ENCODE measurements at regions not wholly inside any gene's neighbourhood (a gene's known extent, or its start where the extent isn't known, plus 50 kb on each side); places are given as distances from the start of the nearest gene placed in this dataset.

GRCh38 chr6:19749722-19750121 is 87.4 kb upstream of the ID4 start:
- no peak for DNase-seq (ENCODE audit: low read depth)

DNA sequence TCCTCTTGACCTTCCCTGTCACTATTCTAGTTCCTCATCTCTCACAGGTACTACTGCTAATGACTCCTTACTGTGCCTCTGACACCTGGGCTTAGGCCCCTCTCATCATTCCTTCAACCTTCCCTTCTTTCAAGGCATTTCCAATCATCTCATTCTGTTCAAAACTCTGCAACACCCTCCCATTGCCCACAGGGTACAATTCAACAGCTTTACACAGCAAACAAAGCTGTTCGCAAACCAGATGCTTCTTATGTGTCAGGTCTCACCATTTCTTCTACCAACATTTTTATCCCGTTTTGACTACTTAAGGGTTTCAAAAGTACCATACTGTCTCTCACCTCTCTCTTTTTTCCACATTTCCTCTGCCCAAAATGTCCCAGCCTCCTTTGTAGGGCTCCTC is 84.4 kb upstream of the ID4 start:
- DNase-seq (ENCODE audit: low read depth), result no peak

DNA sequence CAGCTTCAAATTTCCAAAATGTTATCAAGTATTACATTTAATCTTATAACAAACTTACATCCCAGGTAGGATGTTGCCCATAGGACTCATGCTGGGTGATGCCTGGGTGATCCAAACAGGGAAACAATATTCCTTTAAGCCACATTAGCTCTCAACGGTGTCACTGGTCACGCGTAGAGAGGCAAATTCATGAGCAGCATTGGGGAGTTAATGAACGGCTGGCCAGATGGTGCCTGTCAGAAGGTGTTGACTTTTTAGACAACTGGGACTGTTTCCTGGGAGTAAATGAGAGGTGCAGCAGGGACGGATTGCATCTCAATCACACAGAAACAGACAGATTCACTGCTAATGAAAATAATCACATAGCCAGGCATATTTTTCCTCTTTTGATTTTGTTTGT is 83.3 kb upstream of the ID4 start:
- no peak for DNase-seq (ENCODE audit: low read depth)

- no peak for DNase-seq (ENCODE audit: low read depth)
Observed at GRCh38 chr6:19754686-19755085, 82.5 kb upstream of the ID4 start.

- no peak for DNase-seq (ENCODE audit: low read depth)
Observed at GRCh38 chr6:19755181-19755580, 82.0 kb upstream of the ID4 start.

DNA sequence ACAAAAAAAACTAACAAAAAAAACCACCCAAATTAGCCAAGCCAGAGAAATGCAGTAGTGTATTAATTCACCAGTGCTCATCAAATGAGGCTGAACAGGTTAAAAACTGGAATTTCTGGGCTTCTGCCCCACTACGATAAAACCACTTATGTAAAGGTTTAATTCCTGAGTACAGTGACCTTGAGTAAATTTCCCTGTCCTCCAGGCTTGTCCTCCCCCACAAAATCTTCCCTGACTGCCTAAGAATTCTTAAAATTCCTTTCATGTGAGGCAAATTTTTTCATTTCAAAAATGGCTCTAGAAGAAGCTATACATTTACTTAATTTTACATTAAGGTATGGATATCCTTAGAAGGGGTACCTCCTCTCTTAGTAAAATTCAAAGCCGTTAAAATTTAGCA is 80.1 kb upstream of the ID4 start:
- DNase-seq (ENCODE audit: low read depth), result no peak

DNA sequence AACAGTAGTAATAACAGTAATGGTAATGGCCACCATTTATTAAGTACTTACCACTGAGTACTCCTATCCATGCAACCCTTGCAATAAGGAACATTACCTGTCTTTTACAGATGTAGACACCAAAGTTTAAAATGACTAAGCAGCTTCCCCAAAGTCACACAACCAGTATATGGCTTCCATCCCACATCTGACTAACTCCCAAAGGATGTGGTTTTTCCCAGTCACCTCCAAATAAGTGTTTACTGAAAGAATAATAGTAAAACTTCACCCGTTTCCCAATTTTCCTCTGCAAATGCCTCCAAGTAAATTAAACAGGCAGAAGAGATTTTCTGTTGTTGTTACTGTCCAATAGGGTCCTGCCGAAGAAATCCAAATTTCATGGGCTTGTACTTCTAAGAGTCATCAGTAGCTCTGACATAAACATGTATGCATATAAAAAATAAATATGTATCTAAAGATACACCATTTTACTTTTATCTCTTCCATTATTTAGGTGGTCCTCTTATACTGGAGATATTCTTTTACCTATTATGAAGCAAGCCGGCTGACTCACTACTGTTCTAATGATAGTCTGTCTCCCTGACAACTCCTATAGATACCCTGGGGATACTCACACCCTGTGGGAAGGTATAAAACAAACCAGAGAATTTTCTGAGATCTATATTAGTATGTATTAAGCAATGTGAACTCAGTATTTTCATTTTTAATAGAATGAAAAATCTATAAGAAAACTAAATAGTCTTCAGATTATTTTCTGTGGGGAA is 77.9 kb upstream of the ID4 start:
- DNase-seq (ENCODE audit: low read depth), result no peak

DNA sequence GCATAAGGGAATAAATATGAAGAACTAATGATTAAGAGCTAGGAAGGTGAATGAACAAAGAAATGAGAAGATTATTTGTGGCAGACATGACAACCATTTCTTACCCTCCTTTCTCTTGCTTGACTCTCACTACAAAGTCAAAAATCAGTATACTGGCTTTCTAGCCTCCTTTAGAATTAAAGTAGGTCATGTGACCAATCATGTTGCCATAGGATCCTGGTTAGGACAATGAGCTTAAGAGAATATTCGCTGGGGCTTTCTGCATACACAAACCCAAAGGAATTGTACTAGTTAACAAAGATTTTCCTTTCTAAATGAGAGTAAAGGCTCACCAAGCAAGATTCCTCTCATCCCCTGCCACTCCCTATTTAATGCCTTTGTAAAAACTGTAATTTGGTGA is 76.0 kb upstream of the ID4 start:
- no peak for DNase-seq (ENCODE audit: low read depth)

- DNase-seq (ENCODE audit: low read depth), result no peak
Observed at GRCh38 chr6:19771753-19772336, 65.3 kb upstream of the ID4 start.

- DNase-seq (ENCODE audit: low read depth), result no peak
Observed at GRCh38 chr6:19772891-19773290, 64.3 kb upstream of the ID4 start.

GRCh38 chr6:19781269-19781668 is 55.9 kb upstream of the ID4 start:
- no peak for DNase-seq (ENCODE audit: low read depth)

- no peak for DNase-seq (ENCODE audit: low read depth)
Observed at GRCh38 chr6:19782588-19782987, 54.6 kb upstream of the ID4 start.
